Endothelial cell of umbilical vein (primary cell): ENCODE measurements at regions not wholly inside any gene's neighbourhood (a gene's known extent, or its start where the extent isn't known, plus 50 kb on each side); places are given as distances from the start of the nearest gene placed in this dataset.

Experiments used
- EZH2 ChIP-seq: IDR thresholded peaks from 2 replicates; pipeline ENCODE4 v1.6.1; 2012; ENCODE audit warnings: borderline replicate concordance, low read depth, mild to moderate bottlenecking, moderate library complexity, low read length, inconsistent platforms; ENCODE audit not compliant: severe bottlenecking
- FOS ChIP-seq: IDR thresholded peaks from 2 replicates; pipeline ENCODE4 v1.6.1; 2011; ENCODE audit warnings: mild to moderate bottlenecking, low read length, moderate library complexity, borderline replicate concordance; ENCODE audit not compliant: insufficient read depth
- GATA2 ChIP-seq: IDR thresholded peaks from 2 replicates; pipeline ENCODE4 v1.7.0; 2011; ENCODE audit warnings: low read depth, mild to moderate bottlenecking, moderate library complexity, mixed read lengths, low read length; ENCODE audit not compliant: insufficient read length, insufficient read depth
- JUN ChIP-seq: IDR thresholded peaks from 2 replicates; pipeline ENCODE4 v1.6.1; 2011; ENCODE audit warnings: borderline replicate concordance, low read depth; ENCODE audit not compliant: insufficient read length, insufficient read depth
- MAX ChIP-seq: IDR thresholded peaks from 2 replicates; pipeline ENCODE4 v1.6.1; 2011; ENCODE audit not compliant: insufficient read depth, insufficient read length
- MYC ChIP-seq: IDR thresholded peaks from one replicate; pipeline ENCODE4 v1.6.1; 2011; ENCODE audit warnings: mild to moderate bottlenecking, low read depth, low read length
- POLR2A ChIP-seq: IDR thresholded peaks from 2 replicates; pipeline ENCODE4 v1.6.1; 2012; ENCODE audit warnings: low read depth, mild to moderate bottlenecking, control low read depth, low read length
- POLR2AphosphoS5 ChIP-seq: IDR thresholded peaks from 2 replicates; pipeline ENCODE4 v1.6.1; 2012; ENCODE audit warnings: low read depth, mild to moderate bottlenecking, control low read depth, low read length, moderate library complexity; ENCODE audit not compliant: insufficient read depth
- TF ChIP-seq, protein P1 (sequence below), 2 donors: IDR thresholded peaks; 1 replicate in 1 of 2; 2 replicates in 1 of 2; pipeline ENCODE4 v1.5.1; 2011; ENCODE audit warnings: low read length in 2 of 2, mild to moderate bottlenecking in 2 of 2, moderate library complexity in 2 of 2, control low read depth in 1 of 2, inconsistent platforms in 1 of 2, low read depth in 1 of 2; ENCODE audit not compliant: insufficient read depth in 1 of 2; ENCODE audit errors: extremely low read depth in 1 of 2

GRCh38 chr1:234871039-234871709 lies 257.5 kb downstream of the TOMM20 start:
- TF ChIP-seq EZH2 (no peak), POLR2A (no peak), POLR2AphosphoS5 (no peak), MAX (no peak), JUN (no peak), MYC (no peak), FOS (no peak), GATA2 (no peak)
- TF ChIP-seq, protein P1, sequence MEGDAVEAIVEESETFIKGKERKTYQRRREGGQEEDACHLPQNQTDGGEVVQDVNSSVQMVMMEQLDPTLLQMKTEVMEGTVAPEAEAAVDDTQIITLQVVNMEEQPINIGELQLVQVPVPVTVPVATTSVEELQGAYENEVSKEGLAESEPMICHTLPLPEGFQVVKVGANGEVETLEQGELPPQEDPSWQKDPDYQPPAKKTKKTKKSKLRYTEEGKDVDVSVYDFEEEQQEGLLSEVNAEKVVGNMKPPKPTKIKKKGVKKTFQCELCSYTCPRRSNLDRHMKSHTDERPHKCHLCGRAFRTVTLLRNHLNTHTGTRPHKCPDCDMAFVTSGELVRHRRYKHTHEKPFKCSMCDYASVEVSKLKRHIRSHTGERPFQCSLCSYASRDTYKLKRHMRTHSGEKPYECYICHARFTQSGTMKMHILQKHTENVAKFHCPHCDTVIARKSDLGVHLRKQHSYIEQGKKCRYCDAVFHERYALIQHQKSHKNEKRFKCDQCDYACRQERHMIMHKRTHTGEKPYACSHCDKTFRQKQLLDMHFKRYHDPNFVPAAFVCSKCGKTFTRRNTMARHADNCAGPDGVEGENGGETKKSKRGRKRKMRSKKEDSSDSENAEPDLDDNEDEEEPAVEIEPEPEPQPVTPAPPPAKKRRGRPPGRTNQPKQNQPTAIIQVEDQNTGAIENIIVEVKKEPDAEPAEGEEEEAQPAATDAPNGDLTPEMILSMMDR (IDR thresholded peaks at IDR 0.05; ENCODE audit: extremely low read depth in 1 of 2, insufficient read depth in 1 of 2, low read depth in 1 of 2, low read length in 2 of 2): no peak
